ENCODE measurements at regions not wholly inside any gene's neighbourhood (a gene's known extent, or its start where the extent isn't known, plus 50 kb on each side); places are given as distances from the start of the nearest gene placed in this dataset.

GRCh38 chr5:117973785-117974184, 1014.6 kb downstream of the DTWD2 start:
- no peak overlapping the region for H3K27ac ChIP-seq
- DNase-seq (ENCODE audit: extremely low spot score in 2 of 2), result no peak
- no peaks in the 10 kb centered on the region for H3K36me3 ChIP-seq
- H3K4me3 ChIP-seq, result no peak overlapping the region
- H3K9me3 ChIP-seq, result no peaks in the 10 kb centered on the region
- H3K4me1 ChIP-seq, result no peaks in the 10 kb centered on the region
- TF ChIP-seq POLR2A (IDR thresholded peaks at IDR 0.05) (no peak), POLR2AphosphoS5 (IDR thresholded peaks at IDR 0.05; ENCODE audit: insufficient read depth in 1 of 2, low read depth in 1 of 2) (no peak), CTCF (IDR thresholded peaks at IDR 0.05) (no peak)
- H3K27me3 ChIP-seq, result no peaks in the 10 kb centered on the region
- intact Hi-C loops (cut with DNase I), result no loop called here

- no peak for DNase-seq (ENCODE audit: extremely low spot score in 2 of 2)
- H3K4me3 ChIP-seq, result no peak overlapping the region
- H3K4me1 ChIP-seq, result no peaks in the 10 kb centered on the region
- H3K36me3 ChIP-seq, result no peaks in the 10 kb centered on the region
- intact Hi-C loops (cut with DNase I), result no loop called here
- no peak overlapping the region for H3K27ac ChIP-seq
- H3K27me3 ChIP-seq, result no peaks in the 10 kb centered on the region
- no peak for TF ChIP-seq POLR2A (IDR thresholded peaks at IDR 0.05)
- no peak for TF ChIP-seq POLR2AphosphoS5 (IDR thresholded peaks at IDR 0.05; ENCODE audit: insufficient read depth in 1 of 2, low read depth in 1 of 2)
- no peak for TF ChIP-seq CTCF (IDR thresholded peaks at IDR 0.05)
- no peaks in the 10 kb centered on the region for H3K9me3 ChIP-seq
These were observed 1032.5 kb downstream of the DTWD2 start for GRCh38 chr5:117955831-117956230.

DNA sequence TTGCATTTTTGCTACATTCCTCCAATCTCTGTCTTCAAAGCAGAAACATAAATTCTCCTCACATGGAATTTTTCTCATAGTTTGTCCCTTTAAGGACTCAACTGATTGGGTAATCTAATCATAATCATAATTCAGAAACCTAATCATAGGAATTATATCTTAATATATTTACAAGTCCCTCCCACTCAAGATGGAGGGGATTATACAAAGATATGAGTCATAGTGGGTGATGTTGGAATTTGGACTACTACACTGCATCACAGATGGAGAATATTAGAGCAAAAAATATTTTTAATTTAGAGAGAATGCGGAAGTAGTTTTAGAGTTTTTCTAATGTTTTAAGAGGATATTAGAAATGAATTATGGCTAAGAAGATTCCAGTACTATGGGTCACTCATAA, 1034.0 kb downstream of the DTWD2 start:
- no peak for DNase-seq (ENCODE audit: extremely low spot score in 2 of 2)
- H3K4me3 ChIP-seq, result no peak overlapping the region
- H3K4me1 ChIP-seq, result no peaks in the 10 kb centered on the region
- TF ChIP-seq POLR2A (IDR thresholded peaks at IDR 0.05), result no peak
- no peak for TF ChIP-seq POLR2AphosphoS5 (IDR thresholded peaks at IDR 0.05; ENCODE audit: insufficient read depth in 1 of 2, low read depth in 1 of 2)
- no peak for TF ChIP-seq CTCF (IDR thresholded peaks at IDR 0.05)
- H3K36me3 ChIP-seq, result no peaks in the 10 kb centered on the region
- no peaks in the 10 kb centered on the region for H3K27me3 ChIP-seq
- no peak overlapping the region for H3K27ac ChIP-seq
- no peaks in the 10 kb centered on the region for H3K9me3 ChIP-seq
- intact Hi-C loops (cut with DNase I), result no loop called here

- Histone ChIP-seq H3K27ac (no peak overlapping the region), H3K9me3 (no peaks in the 10 kb centered on the region), H3K36me3 (no peaks in the 10 kb centered on the region), H3K4me1 (no peaks in the 10 kb centered on the region), H3K27me3 (no peaks in the 10 kb centered on the region), H3K4me3 (no peak overlapping the region)
- no peak for DNase-seq (ENCODE audit: extremely low spot score in 2 of 2)
- intact Hi-C loops (cut with DNase I), result no loop called here
- TF ChIP-seq POLR2A (IDR thresholded peaks at IDR 0.05) (no peak), POLR2AphosphoS5 (IDR thresholded peaks at IDR 0.05; ENCODE audit: insufficient read depth in 1 of 2, low read depth in 1 of 2) (no peak), CTCF (IDR thresholded peaks at IDR 0.05) (no peak)
These were observed 1035.1 kb downstream of the DTWD2 start for GRCh38 chr5:117953272-117953671.

GRCh38 chr5:117947836-117948235, 1040.5 kb downstream of the DTWD2 start:
- no peak overlapping the region for H3K4me3 ChIP-seq
- no peaks in the 10 kb centered on the region for H3K36me3 ChIP-seq
- H3K9me3 ChIP-seq, result no peaks in the 10 kb centered on the region
- DNase-seq (ENCODE audit: extremely low spot score in 2 of 2), result no peak
- TF ChIP-seq CTCF (IDR thresholded peaks at IDR 0.05), result no peak
- TF ChIP-seq POLR2A (IDR thresholded peaks at IDR 0.05), result no peak
- TF ChIP-seq POLR2AphosphoS5 (IDR thresholded peaks at IDR 0.05; ENCODE audit: insufficient read depth in 1 of 2, low read depth in 1 of 2), result no peak
- no peaks in the 10 kb centered on the region for H3K4me1 ChIP-seq
- no peaks in the 10 kb centered on the region for H3K27me3 ChIP-seq
- H3K27ac ChIP-seq, result no peak overlapping the region
- intact Hi-C loops (cut with DNase I), result no loop called here

Data from vagina (tissue), 2 donors.